B cell (primary cell): ENCODE measurements at regions not wholly inside any gene's neighbourhood (a gene's known extent, or its start where the extent isn't known, plus 50 kb on each side); places are given as distances from the start of the nearest gene placed in this dataset.

Experiments
- EZH2 ChIP-seq: IDR thresholded peaks from 2 replicates; pipeline ENCODE4 v1.6.1; 2012; ENCODE audit warnings: borderline replicate concordance, low read depth, mild to moderate bottlenecking, moderate library complexity, low read length; ENCODE audit not compliant: insufficient read depth, poor library complexity, severe bottlenecking
- TF ChIP-seq, protein P1 (sequence below): fragments of 200-600 bp; IDR thresholded peaks from one replicate; pipeline ENCODE4 v1.8.0; 2022; ENCODE audit warnings: antibody characterized with exemption, mild to moderate bottlenecking

DNA sequence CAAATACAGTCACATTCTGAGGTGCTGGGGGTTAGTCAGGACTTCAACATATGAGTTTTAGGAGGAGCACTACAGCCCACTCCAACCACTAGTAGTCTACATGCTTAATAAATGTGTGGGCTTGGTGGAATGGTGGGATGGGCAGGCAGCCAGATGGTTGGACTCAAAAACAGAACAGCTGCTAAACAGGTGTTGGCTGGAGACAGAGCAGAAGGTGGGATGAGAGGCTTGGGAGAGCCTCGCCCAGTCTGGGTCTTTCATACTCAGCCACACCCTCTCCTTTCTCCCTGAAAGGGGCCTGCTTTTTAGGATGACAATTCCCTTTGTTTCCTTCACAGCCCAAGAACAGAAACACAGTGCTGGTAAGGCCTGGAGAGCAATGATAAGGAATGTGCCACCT lies 143.9 kb upstream of the KLHL29 start:
- TF ChIP-seq, protein P1, sequence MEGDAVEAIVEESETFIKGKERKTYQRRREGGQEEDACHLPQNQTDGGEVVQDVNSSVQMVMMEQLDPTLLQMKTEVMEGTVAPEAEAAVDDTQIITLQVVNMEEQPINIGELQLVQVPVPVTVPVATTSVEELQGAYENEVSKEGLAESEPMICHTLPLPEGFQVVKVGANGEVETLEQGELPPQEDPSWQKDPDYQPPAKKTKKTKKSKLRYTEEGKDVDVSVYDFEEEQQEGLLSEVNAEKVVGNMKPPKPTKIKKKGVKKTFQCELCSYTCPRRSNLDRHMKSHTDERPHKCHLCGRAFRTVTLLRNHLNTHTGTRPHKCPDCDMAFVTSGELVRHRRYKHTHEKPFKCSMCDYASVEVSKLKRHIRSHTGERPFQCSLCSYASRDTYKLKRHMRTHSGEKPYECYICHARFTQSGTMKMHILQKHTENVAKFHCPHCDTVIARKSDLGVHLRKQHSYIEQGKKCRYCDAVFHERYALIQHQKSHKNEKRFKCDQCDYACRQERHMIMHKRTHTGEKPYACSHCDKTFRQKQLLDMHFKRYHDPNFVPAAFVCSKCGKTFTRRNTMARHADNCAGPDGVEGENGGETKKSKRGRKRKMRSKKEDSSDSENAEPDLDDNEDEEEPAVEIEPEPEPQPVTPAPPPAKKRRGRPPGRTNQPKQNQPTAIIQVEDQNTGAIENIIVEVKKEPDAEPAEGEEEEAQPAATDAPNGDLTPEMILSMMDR = no peak
- TF ChIP-seq EZH2 = no peak
